ENCODE measurements at regions not wholly inside any gene's neighbourhood (a gene's known extent, or its start where the extent isn't known, plus 50 kb on each side); places are given as distances from the start of the nearest gene placed in this dataset.

GRCh38 chr1:78236716-78237115 is 190.9 kb downstream of the GIPC2 start:
- TF ChIP-seq CSRNP3 (CRISPR knock-in tag; IDR thresholded peaks at IDR 0.05), result no peak
- TF ChIP-seq BACH2 (CRISPR knock-in tag; IDR thresholded peaks at IDR 0.05; ENCODE audit: borderline replicate concordance), result no peak
- no peak for TF ChIP-seq ZC3H10 (CRISPR knock-in tag; IDR thresholded peaks at IDR 0.05)
- no peak for TF ChIP-seq TOX (CRISPR knock-in tag; IDR thresholded peaks at IDR 0.05; ENCODE audit: borderline replicate concordance)
- no peak for TF ChIP-seq ISL1 (CRISPR knock-in tag; IDR thresholded peaks at IDR 0.05)
- TF ChIP-seq CREB5 (CRISPR knock-in tag; IDR thresholded peaks at IDR 0.05; ENCODE audit: low read depth), result no peak
- TF ChIP-seq ESRRG (CRISPR knock-in tag; IDR thresholded peaks at IDR 0.05), result no peak
- no peak for TF ChIP-seq GLIS3 (CRISPR knock-in tag; IDR thresholded peaks at IDR 0.05)
- ATAC-seq, result no peak

GRCh38 chr1:78237364-78237916 is 191.7 kb downstream of the GIPC2 start:
- ATAC-seq, result no peak
- no peak for TF ChIP-seq CSRNP3 (CRISPR knock-in tag; IDR thresholded peaks at IDR 0.05)
- TF ChIP-seq ZFP3 (CRISPR knock-in tag; IDR thresholded peaks at IDR 0.05), result no peak
- no peak for TF ChIP-seq RARB (CRISPR knock-in tag; IDR thresholded peaks at IDR 0.05)
- no peak for TF ChIP-seq TOX (CRISPR knock-in tag; IDR thresholded peaks at IDR 0.05; ENCODE audit: borderline replicate concordance)
- TF ChIP-seq PATZ1 (CRISPR knock-in tag; IDR thresholded peaks at IDR 0.05; ENCODE audit: borderline replicate concordance), result no peak
- TF ChIP-seq ZNF8 (CRISPR knock-in tag; IDR thresholded peaks at IDR 0.05), result no peak
- no peak for TF ChIP-seq ZNF70 (CRISPR knock-in tag; IDR thresholded peaks at IDR 0.05)
- no peak for TF ChIP-seq PPARA (CRISPR knock-in tag; IDR thresholded peaks at IDR 0.05; ENCODE audit: borderline replicate concordance)
- TF ChIP-seq ARNTL (CRISPR knock-in tag; IDR thresholded peaks at IDR 0.05; ENCODE audit: borderline replicate concordance, low read depth), result no peak
- TF ChIP-seq POU6F1 (CRISPR knock-in tag; IDR thresholded peaks at IDR 0.05; ENCODE audit: borderline replicate concordance, low read depth), result no peak
- TF ChIP-seq CREB5 (CRISPR knock-in tag; IDR thresholded peaks at IDR 0.05; ENCODE audit: low read depth), result no peak
- TF ChIP-seq ISL1 (CRISPR knock-in tag; IDR thresholded peaks at IDR 0.05), result no peak
- TF ChIP-seq ZNF565 (CRISPR knock-in tag; conservative IDR thresholded peaks at IDR 0.05; ENCODE audit: low read depth), result no peak
- TF ChIP-seq OSR1 (CRISPR knock-in tag; IDR thresholded peaks at IDR 0.05), result no peak

- no peak for ATAC-seq
- no peak for TF ChIP-seq ZNF565 (CRISPR knock-in tag; conservative IDR thresholded peaks at IDR 0.05; ENCODE audit: low read depth)
- no peak for TF ChIP-seq CREB5 (CRISPR knock-in tag; IDR thresholded peaks at IDR 0.05; ENCODE audit: low read depth)
- no peak for TF ChIP-seq GLIS3 (CRISPR knock-in tag; IDR thresholded peaks at IDR 0.05)
- TF ChIP-seq ZFP3 (CRISPR knock-in tag; IDR thresholded peaks at IDR 0.05), result no peak
- TF ChIP-seq CSDC2 (CRISPR knock-in tag; IDR thresholded peaks at IDR 0.05), result no peak
- no peak for TF ChIP-seq PPARA (CRISPR knock-in tag; IDR thresholded peaks at IDR 0.05; ENCODE audit: borderline replicate concordance)
- no peak for TF ChIP-seq BACH2 (CRISPR knock-in tag; IDR thresholded peaks at IDR 0.05; ENCODE audit: borderline replicate concordance)
- TF ChIP-seq ARNTL (CRISPR knock-in tag; IDR thresholded peaks at IDR 0.05; ENCODE audit: borderline replicate concordance, low read depth), result no peak
- TF ChIP-seq ZC3H10 (CRISPR knock-in tag; IDR thresholded peaks at IDR 0.05), result no peak
- TF ChIP-seq TOX (CRISPR knock-in tag; IDR thresholded peaks at IDR 0.05; ENCODE audit: borderline replicate concordance), result no peak
- no peak for TF ChIP-seq ZNF70 (CRISPR knock-in tag; IDR thresholded peaks at IDR 0.05)
- TF ChIP-seq TCF4 (CRISPR knock-in tag; IDR thresholded peaks at IDR 0.05; ENCODE audit: borderline replicate concordance), result no peak
- TF ChIP-seq ISL1 (CRISPR knock-in tag; IDR thresholded peaks at IDR 0.05), result no peak
- TF ChIP-seq ESRRG (CRISPR knock-in tag; IDR thresholded peaks at IDR 0.05), result no peak
- TF ChIP-seq RARB (CRISPR knock-in tag; IDR thresholded peaks at IDR 0.05), result no peak
These were observed 194.4 kb downstream of the GIPC2 start for GRCh38 chr1:78240191-78240590.
